Neuron (in vitro differentiated cells): ENCODE measurements at regions not wholly inside any gene's neighbourhood (a gene's known extent, or its start where the extent isn't known, plus 50 kb on each side); places are given as distances from the start of the nearest gene placed in this dataset.
"Not testable (repeated sequence)": the region's sequence is repeated elsewhere in the genome, so short reads cannot be mapped to it uniquely, and the experiment has no call there.

ENCODE experiments used
- H2AFZ ChIP-seq: one replicate; pipeline ENCODE4 v1.6.1; 2013; ENCODE audit warnings: low read depth, mild to moderate bottlenecking, inconsistent platforms, low read length, moderate library complexity
- H3K27me3 ChIP-seq: one replicate; pipeline ENCODE4 v1.6.1; 2013; ENCODE audit warnings: low read length; ENCODE audit not compliant: insufficient read depth
- H3K36me3 ChIP-seq: one replicate; pipeline ENCODE4 v1.6.1; 2013; ENCODE audit warnings: low read length; ENCODE audit not compliant: insufficient read depth
- H3K4me1 ChIP-seq: one replicate; pipeline ENCODE4 v1.6.1; 2013; ENCODE audit warnings: low read length; ENCODE audit not compliant: insufficient read depth
- H3K4me3 ChIP-seq: 2 replicates; pipeline ENCODE4 v1.5.1; 2013; ENCODE audit warnings: mild to moderate bottlenecking, low read length, moderate library complexity
- H3K9me3 ChIP-seq: one replicate; pipeline ENCODE4 v1.6.1; 2013; ENCODE audit warnings: low read length

DNA sequence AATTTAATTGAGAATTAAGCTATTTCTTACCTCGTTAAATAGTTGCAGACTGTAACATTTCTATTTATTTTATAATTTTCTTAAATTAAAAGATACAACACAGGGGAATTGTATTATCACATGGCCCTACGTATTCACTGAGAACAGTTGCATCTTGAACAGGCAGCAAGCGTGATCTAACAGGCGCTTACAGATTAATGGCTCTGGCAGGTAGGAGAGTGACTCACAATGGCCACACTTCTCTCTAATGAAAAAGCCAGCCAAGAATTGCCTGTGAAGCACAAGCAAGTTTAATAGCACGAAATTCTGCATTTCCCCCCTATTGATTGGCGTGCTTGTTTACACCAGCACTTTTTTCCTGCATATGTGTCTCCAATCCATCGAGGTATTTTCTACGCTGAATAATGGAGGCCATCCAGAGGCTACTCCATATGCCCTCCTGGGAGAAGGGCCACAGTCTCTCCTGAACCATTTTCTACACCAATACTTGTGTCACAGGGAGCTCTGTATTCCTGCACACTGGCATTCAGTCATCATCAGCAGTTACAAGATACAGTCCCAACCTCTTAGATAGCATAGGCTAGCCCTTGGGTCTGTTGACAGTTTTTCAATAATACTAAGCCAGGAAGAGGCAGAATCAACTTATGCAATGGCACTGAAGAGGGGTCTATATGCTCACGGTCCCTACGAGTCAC lies 150.6 kb upstream of the PLD5 start:
- Histone ChIP-seq H3K4me3 (no peak overlapping the region), H3K36me3 (no peaks in the 10 kb centered on the region), H3K4me1 (no peaks in the 10 kb centered on the region), H3K27me3 (no peaks in the 10 kb centered on the region), H3K9me3 (no peaks in the 10 kb centered on the region), H2AFZ (no peak overlapping the region)

DNA sequence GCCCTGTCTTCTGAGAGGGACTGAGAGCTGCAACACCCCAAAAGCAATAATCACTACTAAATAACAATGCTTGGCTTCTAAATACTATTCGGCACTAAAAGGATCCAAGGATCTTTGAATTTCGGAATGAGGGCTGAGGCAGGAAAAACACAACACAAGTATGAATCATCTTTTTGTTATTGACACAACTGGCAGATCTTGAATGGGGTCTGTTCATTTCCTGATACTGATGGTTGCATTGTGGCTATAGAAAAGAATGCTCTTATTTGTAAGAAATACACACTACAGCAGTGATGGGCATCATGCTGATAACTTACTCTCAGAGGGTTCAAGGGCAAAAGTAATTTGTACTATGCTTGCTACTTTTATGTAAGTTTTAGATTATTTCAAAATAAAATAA lies 149.2 kb upstream of the PLD5 start:
- H3K4me3 ChIP-seq = no peak overlapping the region
- no peaks in the 10 kb centered on the region for H3K27me3 ChIP-seq
- peaks cover 5% of the 10 kb centered on the region for H3K4me1 ChIP-seq
- no peak overlapping the region for H2AFZ ChIP-seq
- no peaks in the 10 kb centered on the region for H3K9me3 ChIP-seq
- no peaks in the 10 kb centered on the region for H3K36me3 ChIP-seq

DNA sequence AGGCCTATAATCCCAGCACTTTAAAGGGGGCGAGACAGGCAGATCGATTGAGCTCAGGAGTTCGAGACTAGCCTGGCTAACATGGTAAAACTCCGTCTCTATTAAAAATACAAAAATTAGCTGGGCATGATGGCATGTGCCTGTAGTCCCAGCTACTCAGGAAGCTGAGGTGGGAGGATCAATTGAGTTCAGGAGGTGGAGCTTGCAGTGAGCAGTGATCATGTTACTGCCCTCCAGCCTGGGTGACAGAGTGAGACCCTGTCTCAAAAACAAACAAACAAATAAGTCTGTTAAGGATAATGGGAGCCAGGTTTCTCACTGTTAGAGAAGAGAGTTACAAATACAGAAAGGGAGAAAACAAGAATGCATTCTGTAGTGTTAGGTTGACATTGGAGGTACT lies 148.7 kb upstream of the PLD5 start:
- not testable (repeated sequence) for H3K4me3 ChIP-seq, H2AFZ ChIP-seq, H3K36me3 ChIP-seq, H3K27me3 ChIP-seq, H3K4me1 ChIP-seq, H3K9me3 ChIP-seq

DNA sequence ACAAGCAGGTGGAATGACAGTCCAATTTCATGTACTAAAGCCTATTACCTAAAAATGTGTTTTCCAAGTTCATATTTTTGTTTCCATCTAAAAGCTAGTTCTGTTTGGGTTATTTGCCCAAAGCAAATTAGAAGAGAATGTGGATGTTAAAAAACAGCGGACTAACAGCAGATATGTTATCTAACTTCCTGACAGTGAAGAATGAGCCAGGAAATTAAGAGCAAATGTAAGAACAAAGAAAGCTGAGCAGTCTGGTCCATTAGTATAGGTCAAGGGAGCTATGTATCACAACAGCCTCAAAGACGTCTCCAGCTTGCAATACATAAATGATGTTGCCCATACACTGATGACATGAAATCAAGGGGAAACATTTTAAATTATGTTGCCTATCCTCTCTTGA lies 145.5 kb upstream of the PLD5 start:
- no peak overlapping the region for H2AFZ ChIP-seq
- H3K27me3 ChIP-seq = no peaks in the 10 kb centered on the region
- no peaks in the 10 kb centered on the region for H3K36me3 ChIP-seq
- H3K4me3 ChIP-seq = no peak overlapping the region
- H3K9me3 ChIP-seq = no peaks in the 10 kb centered on the region
- H3K4me1 ChIP-seq = peaks cover 5% of the 10 kb centered on the region

DNA sequence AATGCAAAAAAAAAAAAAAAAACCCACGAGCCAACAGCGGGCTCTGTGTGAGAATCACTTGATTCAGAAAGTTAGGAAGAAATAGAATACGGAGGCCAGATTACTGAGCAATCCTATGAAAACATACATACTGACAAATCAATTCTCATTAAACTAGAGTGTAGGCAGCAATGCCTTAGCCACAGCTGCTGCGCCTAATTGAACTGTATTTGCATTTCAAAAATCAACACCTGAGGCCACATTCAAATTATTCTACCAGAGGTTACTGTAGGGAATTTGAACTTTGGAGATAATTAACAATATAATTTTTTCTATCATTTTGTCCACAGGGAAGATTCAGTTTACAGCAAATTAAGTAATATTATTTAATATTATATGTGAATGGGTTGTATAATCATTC lies 138.4 kb upstream of the PLD5 start:
- Histone ChIP-seq H3K4me3 (no peak overlapping the region), H3K4me1 (no peaks in the 10 kb centered on the region), H3K36me3 (no peaks in the 10 kb centered on the region), H2AFZ (no peak overlapping the region), H3K9me3 (no peaks in the 10 kb centered on the region), H3K27me3 (no peaks in the 10 kb centered on the region)

DNA sequence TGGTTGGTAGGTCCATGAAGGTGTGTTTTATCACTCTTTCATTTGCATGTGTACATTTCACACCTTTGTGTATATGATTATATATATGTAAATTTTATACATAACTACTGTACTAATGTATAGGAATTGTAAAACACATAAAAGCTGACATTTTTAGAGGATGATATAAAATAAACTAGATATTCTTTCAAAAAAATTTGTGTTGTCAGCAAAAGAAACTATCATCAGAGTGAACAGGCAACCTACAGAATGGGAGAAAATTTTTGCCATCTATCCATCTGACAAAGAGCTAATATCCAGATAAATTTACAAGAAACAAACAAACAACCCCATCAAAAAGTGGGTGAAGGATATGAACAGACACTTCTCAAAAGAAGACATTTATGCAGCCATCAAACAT lies 129.3 kb upstream of the PLD5 start:
- not testable (repeated sequence) for H3K27me3 ChIP-seq, H3K9me3 ChIP-seq, H3K36me3 ChIP-seq, H2AFZ ChIP-seq, H3K4me3 ChIP-seq, H3K4me1 ChIP-seq

DNA sequence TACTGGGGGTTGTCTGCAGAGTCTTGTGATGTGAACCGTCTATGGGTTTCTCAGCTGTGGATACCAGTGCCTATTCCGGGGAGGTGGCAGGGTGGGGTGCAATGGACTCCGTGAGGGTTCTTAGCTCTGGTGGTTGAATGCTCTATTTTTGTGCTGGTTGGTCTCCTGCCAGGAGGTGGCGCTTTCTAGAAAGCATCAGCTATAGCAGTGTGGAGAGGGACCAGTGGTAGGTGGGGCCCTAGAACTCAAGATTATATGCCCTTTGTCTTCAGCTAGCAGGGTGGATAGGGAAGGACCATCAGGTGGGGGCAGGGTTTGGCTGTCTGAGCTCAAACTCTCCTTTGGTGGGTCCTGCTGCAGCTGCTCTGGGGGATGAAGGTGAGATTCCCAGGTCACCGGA lies 127.3 kb upstream of the PLD5 start:
- Histone ChIP-seq H2AFZ (no peak overlapping the region), H3K9me3 (no peaks in the 10 kb centered on the region), H3K27me3 (no peaks in the 10 kb centered on the region), H3K4me3 (no peak overlapping the region), H3K36me3 (no peaks in the 10 kb centered on the region), H3K4me1 (no peaks in the 10 kb centered on the region)

DNA sequence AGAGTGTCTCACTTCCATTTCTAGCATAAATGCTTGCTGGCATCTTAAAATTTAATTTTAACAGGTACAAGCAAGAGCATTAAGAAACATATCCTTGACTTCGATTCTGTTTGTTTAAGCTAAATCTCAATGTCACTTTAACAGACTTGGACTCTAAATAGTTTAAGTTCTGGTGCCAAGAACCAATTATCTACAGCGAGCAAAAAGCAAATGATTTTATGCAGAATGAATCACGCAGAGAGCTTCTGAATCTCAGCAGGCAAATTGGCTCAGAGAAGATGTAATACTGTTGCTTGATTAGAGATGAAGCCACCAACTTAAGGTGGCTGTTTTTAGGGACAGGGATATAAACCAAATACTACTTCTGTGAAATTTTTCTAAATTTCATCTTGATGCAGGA lies 117.0 kb upstream of the PLD5 start:
- H3K4me1 ChIP-seq = peaks cover 5% of the 10 kb centered on the region

DNA sequence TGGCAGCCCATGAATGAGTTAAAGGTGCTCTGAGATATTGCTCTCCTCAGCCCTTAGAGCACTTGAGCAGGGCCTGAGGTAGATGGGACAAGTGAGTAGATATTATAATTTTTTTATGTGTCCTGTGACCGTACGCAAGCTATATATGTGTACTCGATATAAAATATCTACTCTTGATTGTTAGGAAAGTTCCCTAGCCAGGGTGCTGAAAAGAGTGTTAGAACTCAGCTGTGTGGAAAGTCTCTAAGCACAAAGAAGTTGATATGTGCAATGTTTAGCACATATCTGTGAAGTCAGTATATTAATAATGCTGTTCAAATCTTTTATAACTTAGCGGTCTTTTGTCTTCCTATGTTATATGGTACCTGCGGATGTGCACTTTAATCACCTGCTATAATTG lies 114.6 kb upstream of the PLD5 start:
- Histone ChIP-seq H3K27me3 (no peaks in the 10 kb centered on the region), H3K9me3 (no peaks in the 10 kb centered on the region), H3K4me3 (no peak overlapping the region), H2AFZ (no peak overlapping the region), H3K36me3 (no peaks in the 10 kb centered on the region), H3K4me1 (peaks cover 5% of the 10 kb centered on the region)

More for the DNA sequence above, 117.0 kb upstream of the PLD5 start:
- Histone ChIP-seq H3K27me3 (no peaks in the 10 kb centered on the region), H3K4me3 (no peak overlapping the region), H3K36me3 (no peaks in the 10 kb centered on the region), H3K9me3 (no peaks in the 10 kb centered on the region), H2AFZ (no peak overlapping the region)

DNA sequence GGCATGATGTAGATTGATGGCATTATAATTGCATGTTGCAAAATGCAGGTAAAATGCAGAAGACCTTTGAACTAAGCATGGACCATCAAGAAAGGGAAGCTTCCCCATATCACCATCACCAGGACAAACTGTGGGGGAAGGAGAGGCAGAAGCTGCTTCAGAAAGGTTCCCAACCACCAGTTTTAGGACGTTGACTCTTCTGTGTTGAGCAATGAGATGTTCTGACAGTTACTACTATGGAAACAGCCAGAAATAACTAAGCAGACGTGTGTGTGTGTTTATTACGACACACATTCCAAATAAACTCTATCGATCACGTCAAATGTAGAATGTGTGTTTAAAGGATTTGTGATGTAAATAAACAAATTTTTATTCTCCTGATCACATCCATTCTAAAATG lies 110.2 kb upstream of the PLD5 start:
- no peaks in the 10 kb centered on the region for H3K36me3 ChIP-seq
- H3K9me3 ChIP-seq = no peaks in the 10 kb centered on the region
- no peaks in the 10 kb centered on the region for H3K4me1 ChIP-seq
- H2AFZ ChIP-seq = no peak overlapping the region
- H3K27me3 ChIP-seq = no peaks in the 10 kb centered on the region
- H3K4me3 ChIP-seq = no peak overlapping the region

DNA sequence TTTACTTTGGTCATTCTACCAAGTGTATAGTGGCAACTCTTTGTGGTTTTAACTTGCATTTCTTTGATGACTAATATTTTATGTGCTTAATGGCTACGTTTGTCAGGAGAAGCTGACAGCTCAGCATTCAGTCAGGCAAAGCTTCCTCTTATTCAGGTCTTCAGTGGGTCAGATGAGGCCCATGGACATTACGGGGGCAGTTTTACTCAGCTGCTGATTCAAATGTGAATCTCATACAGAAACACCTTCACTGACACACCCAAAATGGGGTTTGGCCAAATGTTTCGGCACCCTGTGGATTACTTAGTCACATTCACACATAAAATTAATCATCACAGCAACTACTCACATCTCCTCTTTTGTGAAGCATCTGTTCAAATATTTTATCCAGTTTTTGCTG lies 104.9 kb upstream of the PLD5 start:
- no peaks in the 10 kb centered on the region for H3K36me3 ChIP-seq
- no peaks in the 10 kb centered on the region for H3K27me3 ChIP-seq
- H3K9me3 ChIP-seq = peaks cover 3% of the 10 kb centered on the region
- H2AFZ ChIP-seq = no peak overlapping the region
- H3K4me1 ChIP-seq = peaks cover 11% of the 10 kb centered on the region
- H3K4me3 ChIP-seq = no peak overlapping the region

DNA sequence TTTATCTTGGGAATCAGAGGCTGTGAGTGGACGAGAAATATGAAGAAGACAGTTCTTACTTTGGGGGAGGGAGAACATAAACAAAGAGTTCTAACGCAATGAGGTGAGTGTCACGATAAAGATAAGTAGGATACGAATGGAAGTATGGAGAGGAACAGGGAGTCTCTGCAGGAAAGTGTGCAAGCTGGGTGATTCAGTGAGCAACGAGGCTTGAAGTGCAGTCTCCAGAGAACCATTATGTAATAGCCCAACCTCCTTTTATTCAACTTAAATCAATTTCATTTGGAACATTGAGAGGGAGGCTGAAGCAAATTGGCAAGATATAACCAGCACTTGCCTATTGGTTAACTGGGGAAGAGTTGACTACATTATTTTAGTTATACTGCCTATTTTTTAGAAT lies 99.3 kb upstream of the PLD5 start:
- Histone ChIP-seq H3K9me3 (peaks cover 3% of the 10 kb centered on the region), H2AFZ (no peak overlapping the region), H3K4me3 (no peak overlapping the region), H3K36me3 (no peaks in the 10 kb centered on the region), H3K27me3 (no peaks in the 10 kb centered on the region), H3K4me1 (peaks cover 24% of the 10 kb centered on the region)

DNA sequence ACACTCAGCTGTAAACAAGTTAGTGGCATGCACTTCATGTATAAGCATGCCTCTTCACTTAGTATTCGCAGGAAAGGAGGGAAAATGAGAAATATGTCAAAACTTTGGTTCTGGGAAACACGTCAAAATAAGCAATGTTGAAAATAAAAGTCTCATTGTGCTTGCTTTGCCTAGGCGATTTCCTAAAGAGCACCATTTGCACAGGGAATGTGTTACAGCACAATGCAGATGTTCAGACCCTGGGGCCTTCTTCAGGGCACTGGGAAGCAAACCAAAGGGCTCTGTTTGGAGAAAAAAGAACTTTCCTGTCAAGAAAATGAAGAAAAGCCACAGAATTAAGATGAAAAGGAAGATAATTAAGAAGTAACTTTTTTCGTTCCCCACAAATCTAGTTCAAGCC lies 98.6 kb upstream of the PLD5 start:
- Histone ChIP-seq H2AFZ (no peak overlapping the region), H3K36me3 (no peaks in the 10 kb centered on the region), H3K9me3 (peaks cover 3% of the 10 kb centered on the region), H3K4me1 (peaks cover 24% of the 10 kb centered on the region), H3K27me3 (no peaks in the 10 kb centered on the region), H3K4me3 (no peak overlapping the region)

DNA sequence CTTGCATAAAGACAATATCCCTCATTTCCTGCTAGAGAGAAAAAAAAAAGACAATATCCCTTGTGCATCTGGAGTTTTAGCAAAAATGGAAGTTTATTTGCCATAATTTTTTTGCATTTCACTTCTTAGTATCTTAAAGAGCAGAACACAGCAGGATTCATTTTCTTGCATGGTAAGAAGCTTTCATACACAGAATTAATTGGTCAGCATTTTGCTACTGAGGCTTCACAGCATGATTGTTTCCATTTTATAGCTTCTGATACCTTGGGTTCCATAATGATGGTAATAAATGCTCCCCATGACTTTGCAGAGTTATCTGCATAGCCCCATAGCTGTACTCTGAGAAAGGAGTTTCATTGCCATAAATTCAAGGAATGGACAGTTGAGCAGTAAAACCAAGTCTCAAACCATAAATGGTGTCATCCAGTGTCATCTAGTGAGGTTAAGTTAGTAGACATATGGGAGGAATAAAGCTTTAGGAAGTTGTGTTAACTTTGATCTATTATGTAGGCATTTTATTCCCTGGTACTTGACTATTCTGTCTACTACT lies 88.8 kb upstream of the PLD5 start:
- no peaks in the 10 kb centered on the region for H3K4me1 ChIP-seq
- no peaks in the 10 kb centered on the region for H3K36me3 ChIP-seq
- H3K4me3 ChIP-seq = no peak overlapping the region
- no peaks in the 10 kb centered on the region for H3K9me3 ChIP-seq
- H3K27me3 ChIP-seq = no peaks in the 10 kb centered on the region
- no peak overlapping the region for H2AFZ ChIP-seq
